ENCODE measurements at regions not wholly inside any gene's neighbourhood (a gene's known extent, or its start where the extent isn't known, plus 50 kb on each side); places are given as distances from the start of the nearest gene placed in this dataset.

DNA sequence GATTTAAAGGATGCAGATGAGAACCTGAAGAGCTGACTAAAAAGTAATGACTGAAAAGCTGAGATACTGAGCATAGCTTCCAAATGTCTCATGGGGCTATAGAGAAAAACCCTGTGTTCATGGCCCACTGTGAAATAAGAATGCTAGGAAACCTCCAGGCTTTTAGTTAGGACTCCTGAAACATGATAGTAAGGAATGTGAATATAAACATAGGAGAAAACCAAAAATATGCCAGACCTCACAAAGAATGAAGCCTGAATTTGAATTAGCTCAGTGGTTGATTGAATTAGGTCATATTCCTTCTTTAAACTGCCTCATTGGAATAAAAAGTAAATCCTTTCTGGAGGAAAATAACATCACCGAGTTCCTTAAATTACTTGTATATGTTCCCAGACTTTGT, 194.5 kb upstream of the NXPH2 start:
- Mint-ChIP-seq H3K4me3 (ENCODE audit: unreplicated experiment) (peak overlapping the region; percentile 41), H3K27ac (ENCODE audit: unreplicated experiment) (peak overlapping the region; percentile 78), H3K27me3 (ENCODE audit: unreplicated experiment) (peaks cover 3% of the 10 kb centered on the region), H3K4me1 (ENCODE audit: unreplicated experiment) (peaks cover 23% of the 10 kb centered on the region), H3K9me3 (ENCODE audit: unreplicated experiment) (peaks cover 10% of the 10 kb centered on the region), H3K36me3 (ENCODE audit: unreplicated experiment) (peaks cover 1% of the 10 kb centered on the region)
- TF ChIP-seq, protein P1, sequence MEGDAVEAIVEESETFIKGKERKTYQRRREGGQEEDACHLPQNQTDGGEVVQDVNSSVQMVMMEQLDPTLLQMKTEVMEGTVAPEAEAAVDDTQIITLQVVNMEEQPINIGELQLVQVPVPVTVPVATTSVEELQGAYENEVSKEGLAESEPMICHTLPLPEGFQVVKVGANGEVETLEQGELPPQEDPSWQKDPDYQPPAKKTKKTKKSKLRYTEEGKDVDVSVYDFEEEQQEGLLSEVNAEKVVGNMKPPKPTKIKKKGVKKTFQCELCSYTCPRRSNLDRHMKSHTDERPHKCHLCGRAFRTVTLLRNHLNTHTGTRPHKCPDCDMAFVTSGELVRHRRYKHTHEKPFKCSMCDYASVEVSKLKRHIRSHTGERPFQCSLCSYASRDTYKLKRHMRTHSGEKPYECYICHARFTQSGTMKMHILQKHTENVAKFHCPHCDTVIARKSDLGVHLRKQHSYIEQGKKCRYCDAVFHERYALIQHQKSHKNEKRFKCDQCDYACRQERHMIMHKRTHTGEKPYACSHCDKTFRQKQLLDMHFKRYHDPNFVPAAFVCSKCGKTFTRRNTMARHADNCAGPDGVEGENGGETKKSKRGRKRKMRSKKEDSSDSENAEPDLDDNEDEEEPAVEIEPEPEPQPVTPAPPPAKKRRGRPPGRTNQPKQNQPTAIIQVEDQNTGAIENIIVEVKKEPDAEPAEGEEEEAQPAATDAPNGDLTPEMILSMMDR (IDR thresholded peaks at IDR 0.05), result no peak
- no peak for DNase-seq (ENCODE audit: extremely low spot score, unreplicated experiment)

DNA sequence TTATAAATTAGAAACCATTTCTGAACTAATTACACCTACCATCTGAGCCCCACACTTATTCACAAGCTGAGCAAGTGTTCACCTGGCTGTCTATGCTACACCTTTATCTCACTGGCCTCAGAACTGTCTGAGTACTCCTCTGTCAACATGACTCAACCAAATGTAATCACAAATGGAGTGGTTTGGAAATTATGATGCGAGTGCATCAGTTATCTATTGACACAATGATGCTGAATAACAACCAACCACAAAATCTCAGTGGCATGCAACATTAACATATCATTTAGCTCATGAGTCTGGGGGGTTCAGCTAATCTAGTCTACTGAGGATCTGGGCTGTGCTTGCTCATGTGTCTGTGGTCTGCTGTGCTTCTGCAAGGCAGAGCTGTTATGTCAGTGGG, 184.2 kb upstream of the NXPH2 start:
- Mint-ChIP-seq H3K9me3 (ENCODE audit: unreplicated experiment) (no peaks in the 10 kb centered on the region), H3K27ac (ENCODE audit: unreplicated experiment) (no peak overlapping the region), H3K36me3 (ENCODE audit: unreplicated experiment) (no peaks in the 10 kb centered on the region), H3K4me3 (ENCODE audit: unreplicated experiment) (no peak overlapping the region), H3K27me3 (ENCODE audit: unreplicated experiment) (peaks cover 37% of the 10 kb centered on the region), H3K4me1 (ENCODE audit: unreplicated experiment) (no peaks in the 10 kb centered on the region)
- TF ChIP-seq, protein P1 (IDR thresholded peaks at IDR 0.05), result no peak
- DNase-seq (ENCODE audit: extremely low spot score, unreplicated experiment), result no peak

DNA sequence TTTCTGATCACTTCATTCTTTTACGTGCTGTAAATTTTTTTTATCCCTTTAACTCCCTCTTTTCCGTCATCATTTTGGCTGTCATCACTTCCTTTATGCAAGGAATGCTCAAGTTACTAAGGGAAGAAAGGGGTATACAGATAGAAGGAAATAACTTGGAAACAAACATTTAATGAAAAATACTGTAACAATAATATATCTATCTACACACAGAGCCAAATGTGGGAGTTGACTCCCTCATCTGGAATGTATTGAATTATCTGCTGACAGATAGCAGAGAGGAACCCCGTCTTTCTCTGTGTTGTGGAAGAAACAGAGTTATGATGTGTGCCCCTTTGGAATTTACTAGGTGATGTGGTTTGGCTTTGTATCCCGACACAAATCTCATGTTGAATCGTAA, 182.5 kb upstream of the NXPH2 start:
- Mint-ChIP-seq H3K4me1 (ENCODE audit: unreplicated experiment) (no peaks in the 10 kb centered on the region), H3K27ac (ENCODE audit: unreplicated experiment) (no peak overlapping the region), H3K9me3 (ENCODE audit: unreplicated experiment) (no peaks in the 10 kb centered on the region), H3K4me3 (ENCODE audit: unreplicated experiment) (no peak overlapping the region), H3K36me3 (ENCODE audit: unreplicated experiment) (no peaks in the 10 kb centered on the region), H3K27me3 (ENCODE audit: unreplicated experiment) (peaks cover 43% of the 10 kb centered on the region)
- TF ChIP-seq, protein P1 (IDR thresholded peaks at IDR 0.05), result no peak
- DNase-seq (ENCODE audit: extremely low spot score, unreplicated experiment), result no peak

DNA sequence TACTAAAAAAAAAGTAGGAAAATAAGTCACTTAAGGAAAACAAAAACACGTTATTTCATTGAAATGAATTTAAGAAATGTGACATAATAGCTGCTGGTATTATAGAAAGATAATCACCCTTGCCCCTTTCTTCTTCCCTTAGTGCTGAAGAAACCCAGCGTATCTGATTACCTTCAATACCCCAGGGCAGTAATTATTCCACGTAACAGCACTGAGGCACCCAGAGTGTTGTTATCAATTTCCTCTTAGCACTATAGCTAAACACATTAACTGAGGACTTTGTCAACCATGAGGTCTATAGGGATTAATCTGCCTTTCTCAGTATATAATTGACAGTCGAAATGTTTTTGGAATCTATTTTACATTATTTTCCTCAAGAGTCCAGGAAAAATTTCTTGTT, 180.0 kb upstream of the NXPH2 start:
- Mint-ChIP-seq H3K27me3 (ENCODE audit: unreplicated experiment) (peaks cover 52% of the 10 kb centered on the region), H3K9me3 (ENCODE audit: unreplicated experiment) (no peaks in the 10 kb centered on the region), H3K4me3 (ENCODE audit: unreplicated experiment) (no peak overlapping the region), H3K36me3 (ENCODE audit: unreplicated experiment) (no peaks in the 10 kb centered on the region), H3K4me1 (ENCODE audit: unreplicated experiment) (no peaks in the 10 kb centered on the region), H3K27ac (ENCODE audit: unreplicated experiment) (no peak overlapping the region)
- TF ChIP-seq, protein P1 (IDR thresholded peaks at IDR 0.05), result no peak
- no peak for DNase-seq (ENCODE audit: extremely low spot score, unreplicated experiment)

DNA sequence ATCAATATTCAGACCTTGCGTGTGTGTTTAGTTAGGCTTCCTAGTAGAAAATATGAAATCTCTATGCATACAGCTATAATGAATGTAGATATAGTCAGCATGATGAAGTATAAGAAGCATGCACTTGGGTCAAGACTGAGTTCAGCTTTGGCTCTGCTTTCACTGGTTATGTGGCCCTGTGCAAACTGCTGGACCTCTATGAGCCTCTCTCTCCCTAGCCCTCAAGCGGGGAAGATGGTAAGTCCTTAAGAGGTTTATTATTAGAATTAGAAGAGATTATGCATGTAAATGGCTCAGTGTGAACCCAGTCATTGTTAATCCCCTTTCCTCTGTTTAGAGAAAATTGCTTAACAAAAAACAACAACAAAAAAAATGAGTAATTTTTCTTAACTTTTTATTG, 178.8 kb upstream of the NXPH2 start:
- DNase-seq (ENCODE audit: extremely low spot score, unreplicated experiment), result no peak
- no peak overlapping the region for H3K4me3 Mint-ChIP-seq (ENCODE audit: unreplicated experiment)
- H3K9me3 Mint-ChIP-seq (ENCODE audit: unreplicated experiment), result no peaks in the 10 kb centered on the region
- H3K36me3 Mint-ChIP-seq (ENCODE audit: unreplicated experiment), result no peaks in the 10 kb centered on the region
- no peaks in the 10 kb centered on the region for H3K4me1 Mint-ChIP-seq (ENCODE audit: unreplicated experiment)
- H3K27ac Mint-ChIP-seq (ENCODE audit: unreplicated experiment), result no peak overlapping the region
- peaks cover 52% of the 10 kb centered on the region for H3K27me3 Mint-ChIP-seq (ENCODE audit: unreplicated experiment)
- TF ChIP-seq, protein P1 (IDR thresholded peaks at IDR 0.05), result no peak
